ENCODE measurements at regions not wholly inside any gene's neighbourhood (a gene's known extent, or its start where the extent isn't known, plus 50 kb on each side); places are given as distances from the start of the nearest gene placed in this dataset.

GRCh38 chr3:154522036-154522602 is 92.1 kb upstream of the GPR149 start:
- no peaks in the 10 kb centered on the region for H3K36me3 ChIP-seq (ENCODE audit: control insufficient read depth, insufficient read depth, low read length)
- H3K4me3 ChIP-seq (ENCODE audit: low read depth, low read length) = no peak overlapping the region
- H3K79me2 ChIP-seq = no peaks in the 10 kb centered on the region
- TF ChIP-seq CTCF (IDR thresholded peaks at IDR 0.05) = no peak
- H3K27me3 ChIP-seq (ENCODE audit: control insufficient read depth, insufficient read depth, low read length) = no peaks in the 10 kb centered on the region
- H3K9me3 ChIP-seq (ENCODE audit: control insufficient read depth, low read length) = no peaks in the 10 kb centered on the region
- no peak overlapping the region for H2AFZ ChIP-seq
- no peak overlapping the region for H3K9ac ChIP-seq
- no peak overlapping the region for H3K4me2 ChIP-seq (ENCODE audit: low read length)
- H3K4me1 ChIP-seq = no peaks in the 10 kb centered on the region
- H3K27ac ChIP-seq = no peak overlapping the region

GRCh38 chr3:154517404-154517803 is 87.4 kb upstream of the GPR149 start:
- H3K4me2 ChIP-seq (ENCODE audit: low read length) = no peak overlapping the region
- H2AFZ ChIP-seq = no peak overlapping the region
- H3K4me1 ChIP-seq = no peaks in the 10 kb centered on the region
- H3K9me3 ChIP-seq (ENCODE audit: control insufficient read depth, low read length) = no peaks in the 10 kb centered on the region
- H3K79me2 ChIP-seq = no peaks in the 10 kb centered on the region
- H3K27ac ChIP-seq = no peak overlapping the region
- H3K36me3 ChIP-seq (ENCODE audit: control insufficient read depth, insufficient read depth, low read length) = no peaks in the 10 kb centered on the region
- H3K9ac ChIP-seq = no peak overlapping the region
- TF ChIP-seq CTCF (IDR thresholded peaks at IDR 0.05) = no peak
- H3K4me3 ChIP-seq (ENCODE audit: low read depth, low read length) = no peak overlapping the region
- H3K27me3 ChIP-seq (ENCODE audit: control insufficient read depth, insufficient read depth, low read length) = no peaks in the 10 kb centered on the region

- Histone ChIP-seq H3K27me3 (ENCODE audit: control insufficient read depth, insufficient read depth, low read length) (no peaks in the 10 kb centered on the region), H3K9ac (no peak overlapping the region), H3K4me1 (no peaks in the 10 kb centered on the region), H3K36me3 (ENCODE audit: control insufficient read depth, insufficient read depth, low read length) (no peaks in the 10 kb centered on the region), H3K4me3 (ENCODE audit: low read depth, low read length) (no peak overlapping the region), H3K4me2 (ENCODE audit: low read length) (no peak overlapping the region), H2AFZ (no peak overlapping the region), H3K79me2 (no peaks in the 10 kb centered on the region), H3K9me3 (ENCODE audit: control insufficient read depth, low read length) (no peaks in the 10 kb centered on the region), H3K27ac (no peak overlapping the region)
- TF ChIP-seq CTCF (IDR thresholded peaks at IDR 0.05) = no peak
Observed at GRCh38 chr3:154515921-154516320, 85.9 kb upstream of the GPR149 start.

- Histone ChIP-seq H2AFZ (no peak overlapping the region), H3K79me2 (no peaks in the 10 kb centered on the region), H3K9me3 (ENCODE audit: control insufficient read depth, low read length) (no peaks in the 10 kb centered on the region), H3K4me1 (no peaks in the 10 kb centered on the region), H3K4me2 (ENCODE audit: low read length) (no peak overlapping the region), H3K27me3 (ENCODE audit: control insufficient read depth, insufficient read depth, low read length) (no peaks in the 10 kb centered on the region), H3K4me3 (ENCODE audit: low read depth, low read length) (no peak overlapping the region), H3K36me3 (ENCODE audit: control insufficient read depth, insufficient read depth, low read length) (no peaks in the 10 kb centered on the region), H3K27ac (no peak overlapping the region), H3K9ac (no peak overlapping the region)
- TF ChIP-seq CTCF (IDR thresholded peaks at IDR 0.05) = no peak
Observed at GRCh38 chr3:154510780-154511179, 80.8 kb upstream of the GPR149 start.

GRCh38 chr3:154507727-154508126 is 77.7 kb upstream of the GPR149 start:
- Histone ChIP-seq H3K79me2 (no peaks in the 10 kb centered on the region), H3K9me3 (ENCODE audit: control insufficient read depth, low read length) (no peaks in the 10 kb centered on the region), H3K27me3 (ENCODE audit: control insufficient read depth, insufficient read depth, low read length) (no peaks in the 10 kb centered on the region), H2AFZ (no peak overlapping the region), H3K4me2 (ENCODE audit: low read length) (no peak overlapping the region), H3K9ac (no peak overlapping the region), H3K4me3 (ENCODE audit: low read depth, low read length) (no peak overlapping the region), H3K4me1 (no peaks in the 10 kb centered on the region), H3K27ac (no peak overlapping the region), H3K36me3 (ENCODE audit: control insufficient read depth, insufficient read depth, low read length) (no peaks in the 10 kb centered on the region)
- TF ChIP-seq CTCF (IDR thresholded peaks at IDR 0.05) = no peak

Data from parathyroid adenoma (tissue), 2 donors.